ENCODE measurements at regions not wholly inside any gene's neighbourhood (a gene's known extent, or its start where the extent isn't known, plus 50 kb on each side); places are given as distances from the start of the nearest gene placed in this dataset.

DNA sequence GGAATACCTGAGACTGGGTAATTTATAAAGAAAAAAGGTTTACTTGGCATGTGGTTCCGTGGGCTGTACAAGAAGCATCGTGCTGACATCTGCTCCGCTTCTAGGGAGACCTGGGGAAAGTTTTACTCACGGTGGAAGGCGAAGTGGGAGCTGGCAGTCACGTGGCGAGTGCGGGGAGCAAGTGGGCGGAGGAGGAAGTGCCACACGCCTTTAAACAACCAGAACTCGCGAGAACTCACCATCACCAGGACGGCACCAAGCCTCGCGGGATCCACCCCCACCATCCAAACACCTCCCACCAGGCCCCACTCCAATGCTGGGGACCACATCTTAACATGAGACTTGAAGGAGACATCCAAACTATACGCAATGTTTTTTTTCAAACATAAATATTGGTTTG lies 406.2 kb upstream of the IRX4 start:
- no peak for DNase-seq (ENCODE audit: low read depth)

DNA sequence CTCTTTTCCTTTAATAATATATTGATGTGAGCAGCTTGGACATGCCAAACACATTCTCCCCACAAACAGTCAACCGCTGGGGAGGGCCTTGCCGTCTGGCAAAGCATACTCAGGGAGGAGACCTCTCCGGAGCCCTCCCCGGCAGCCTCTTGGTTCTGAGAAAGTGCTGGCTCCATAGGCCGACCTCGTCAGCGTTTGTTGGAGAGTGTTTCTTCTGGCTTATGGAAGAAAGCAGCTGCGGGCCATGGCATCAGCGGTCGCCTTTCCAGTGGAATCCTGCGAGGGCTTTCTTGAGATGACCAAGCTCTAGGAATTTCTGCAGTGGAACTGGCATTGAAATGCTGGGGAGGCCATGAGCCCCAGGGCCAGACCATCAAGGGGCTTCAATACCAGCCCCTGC lies 405.7 kb upstream of the IRX4 start:
- no peak for DNase-seq (ENCODE audit: low read depth)

DNA sequence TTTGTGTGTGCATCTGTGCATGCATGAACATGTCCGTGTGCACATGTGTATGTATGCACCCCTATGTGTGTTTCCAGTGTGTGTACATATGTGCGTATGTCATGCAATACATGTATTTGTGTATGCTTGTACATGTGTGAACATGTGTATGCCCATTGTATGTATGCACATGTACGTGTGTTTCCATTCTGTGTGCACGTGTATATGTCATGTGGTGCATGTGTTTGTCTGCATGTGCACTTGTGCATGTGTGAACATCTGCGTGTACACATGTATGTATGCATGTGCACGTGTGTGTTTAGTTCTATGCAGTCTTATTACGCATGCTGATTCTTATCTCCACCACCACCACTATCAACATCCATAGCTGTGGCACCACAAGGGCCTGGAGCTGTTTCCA lies 403.5 kb upstream of the IRX4 start:
- no peak for DNase-seq (ENCODE audit: low read depth)

DNA sequence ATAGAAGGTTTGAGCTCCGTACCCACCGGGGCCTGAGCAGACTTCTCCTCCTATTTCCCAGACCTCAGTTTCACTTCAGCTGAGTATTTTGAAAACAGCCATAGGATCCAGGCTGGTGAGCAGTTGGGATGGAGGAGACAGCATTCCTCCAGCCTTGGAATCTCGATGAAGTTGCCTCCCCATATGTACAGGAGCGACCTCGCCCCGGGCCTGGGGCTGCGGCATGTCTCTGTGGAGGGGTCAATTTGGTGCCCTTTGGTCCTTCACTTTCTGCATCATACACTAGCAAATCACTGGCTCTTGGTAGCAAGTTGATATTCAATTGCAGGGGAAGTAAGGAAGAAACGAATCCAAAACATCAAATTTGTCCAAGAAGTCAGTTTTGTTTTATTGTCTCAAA lies 402.0 kb upstream of the IRX4 start:
- DNase-seq (ENCODE audit: low read depth) = no peak

DNA sequence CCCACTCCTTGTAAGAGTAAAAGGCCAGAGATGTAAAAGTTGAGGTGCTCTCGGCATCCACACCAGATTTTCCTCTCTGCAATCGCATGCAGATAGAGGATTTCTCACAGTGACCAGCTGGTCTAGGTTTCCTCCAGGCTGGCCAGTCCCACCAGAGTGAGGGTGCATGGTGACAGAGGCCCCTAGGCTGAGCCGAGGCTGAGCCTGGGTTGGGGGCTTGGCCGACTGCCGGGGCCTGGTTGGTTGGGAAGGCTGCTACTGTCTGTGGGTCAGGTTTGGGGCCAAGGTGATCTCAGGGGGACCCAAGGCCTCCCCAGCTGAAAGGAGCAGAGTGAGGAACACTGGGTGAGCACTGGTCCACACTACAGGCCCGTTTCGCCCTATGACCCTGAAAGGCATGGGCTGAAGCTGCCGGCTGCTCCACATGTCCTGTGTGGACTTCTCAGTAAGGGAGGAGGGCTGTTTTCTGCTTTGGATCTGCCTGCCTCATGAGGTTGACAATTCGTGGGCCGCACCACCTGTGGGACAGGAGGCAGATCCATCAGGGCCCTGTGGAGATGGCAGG lies 400.8 kb upstream of the IRX4 start:
- no peak for DNase-seq (ENCODE audit: low read depth)

DNA sequence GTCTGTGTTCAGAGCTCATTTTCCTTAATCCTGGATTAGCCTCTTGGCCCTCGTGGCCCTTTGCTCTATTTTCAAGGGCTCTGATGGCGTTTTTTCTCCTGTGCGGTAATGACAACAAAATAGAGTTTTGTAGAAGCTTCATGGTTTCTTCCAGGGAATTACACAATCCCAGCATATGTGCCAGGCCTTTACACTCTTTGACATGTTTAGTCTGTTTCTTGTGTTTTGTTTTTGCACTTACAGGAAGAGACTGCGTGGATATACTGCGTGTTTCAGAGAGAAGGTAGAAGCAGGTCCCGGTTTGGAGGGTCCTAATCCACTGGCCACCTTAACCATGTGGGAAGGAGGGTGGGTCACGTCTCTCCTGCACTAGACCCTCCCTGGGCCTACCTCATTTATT lies 400.2 kb upstream of the IRX4 start:
- DNase-seq (ENCODE audit: low read depth) = no peak

DNA sequence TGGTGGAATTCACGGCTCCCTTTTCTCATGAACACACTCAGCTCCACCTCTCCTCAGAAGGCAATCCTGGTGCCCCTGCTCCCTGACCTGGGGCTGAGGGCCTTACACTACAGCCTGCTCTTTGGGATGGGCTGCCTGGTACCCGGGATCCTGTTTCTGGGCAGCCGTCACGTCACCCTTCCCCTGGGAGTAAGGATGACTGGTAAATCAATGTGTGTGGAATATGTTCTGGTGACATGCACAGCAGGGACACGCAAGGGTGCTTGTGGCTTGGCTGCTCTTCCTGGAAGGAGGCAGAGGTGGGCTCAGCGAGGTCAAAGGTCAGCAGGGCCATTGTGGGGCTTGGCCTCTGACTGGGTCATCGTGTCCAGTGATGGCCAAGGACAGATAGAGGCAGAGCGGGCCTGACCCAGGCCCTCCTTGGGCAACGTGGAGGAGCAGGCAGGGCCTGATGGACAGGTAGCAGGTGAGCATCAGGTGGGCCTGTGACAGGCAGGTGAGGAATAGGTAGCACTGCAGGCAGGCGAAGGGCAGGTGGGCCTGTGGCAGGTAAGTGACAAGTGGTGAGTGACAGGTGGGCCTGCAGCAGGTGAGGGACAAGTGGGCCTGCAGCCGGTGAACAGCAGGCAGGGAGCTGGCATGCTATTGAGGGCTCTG lies 399.4 kb upstream of the IRX4 start:
- no peak for DNase-seq (ENCODE audit: low read depth)

DNA sequence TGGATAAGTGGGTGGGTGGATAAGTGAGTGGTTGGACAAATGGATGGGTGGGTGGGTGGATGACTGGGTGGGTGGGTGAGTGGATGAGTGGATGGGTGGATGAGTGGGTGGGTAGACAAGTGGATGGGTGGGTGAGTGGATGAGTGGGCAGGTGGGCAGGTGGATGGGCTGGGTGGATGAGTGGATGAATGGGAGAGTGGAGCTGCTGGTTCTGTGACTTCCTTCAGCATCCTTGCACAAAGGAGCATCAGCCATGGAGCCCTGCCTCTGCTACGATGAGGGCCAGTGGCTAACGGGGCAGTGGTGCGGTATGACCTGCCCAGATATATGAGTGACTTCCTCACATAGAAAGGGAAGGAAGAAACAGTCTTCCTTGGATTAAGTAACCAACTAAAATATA lies 398.7 kb upstream of the IRX4 start:
- DNase-seq (ENCODE audit: low read depth) = no peak

DNA sequence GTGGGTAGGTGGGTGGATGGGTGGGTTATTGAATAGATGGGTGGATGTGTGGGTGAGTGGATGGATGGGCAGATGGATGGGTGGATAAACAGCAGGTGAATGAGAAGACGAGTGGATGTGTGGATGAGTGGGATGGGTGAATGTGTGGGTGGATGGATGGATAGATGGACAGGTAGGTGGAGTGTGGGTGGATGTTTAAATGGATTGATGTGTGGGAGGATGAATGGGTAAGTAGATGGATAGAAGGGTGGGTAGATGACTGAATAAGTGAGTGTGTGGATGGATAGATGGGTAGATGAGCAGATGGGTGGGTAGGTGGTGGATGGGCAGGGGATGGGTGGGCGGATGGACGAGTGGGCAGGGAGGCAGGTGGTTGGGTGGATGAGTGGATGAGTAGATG lies 397.6 kb upstream of the IRX4 start:
- DNase-seq (ENCODE audit: low read depth) = no peak

DNA sequence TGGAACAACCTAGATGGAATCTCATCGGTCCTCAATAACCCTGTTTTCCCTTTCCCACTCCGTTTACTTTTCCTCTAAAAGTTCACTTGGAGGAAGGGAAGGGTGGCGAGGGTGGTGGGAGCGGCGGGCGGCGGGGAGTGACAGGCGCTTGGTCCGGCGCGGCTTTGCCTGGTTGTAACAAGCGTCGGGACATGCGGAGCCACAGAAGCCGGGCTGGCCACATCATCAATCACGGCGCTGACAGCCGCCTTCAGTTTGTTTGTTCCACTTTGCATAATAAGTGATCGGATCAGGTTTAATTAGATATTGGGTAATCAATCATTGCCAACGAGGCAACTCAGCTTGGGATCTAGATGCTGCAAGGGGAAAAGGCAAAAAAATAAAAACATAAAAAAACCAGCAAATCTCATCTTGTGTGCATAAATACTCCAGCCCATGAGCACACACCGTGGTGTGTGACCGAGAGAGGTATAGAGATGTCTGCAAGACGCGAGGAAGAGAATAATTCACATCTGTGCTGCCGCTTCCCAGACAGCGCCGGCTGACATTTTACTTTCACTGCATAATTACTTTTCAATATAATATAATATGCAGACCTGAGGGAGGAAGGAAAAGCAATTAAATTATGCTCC lies 396.2 kb upstream of the IRX4 start:
- DNase-seq (ENCODE audit: low read depth) = no peak

DNA sequence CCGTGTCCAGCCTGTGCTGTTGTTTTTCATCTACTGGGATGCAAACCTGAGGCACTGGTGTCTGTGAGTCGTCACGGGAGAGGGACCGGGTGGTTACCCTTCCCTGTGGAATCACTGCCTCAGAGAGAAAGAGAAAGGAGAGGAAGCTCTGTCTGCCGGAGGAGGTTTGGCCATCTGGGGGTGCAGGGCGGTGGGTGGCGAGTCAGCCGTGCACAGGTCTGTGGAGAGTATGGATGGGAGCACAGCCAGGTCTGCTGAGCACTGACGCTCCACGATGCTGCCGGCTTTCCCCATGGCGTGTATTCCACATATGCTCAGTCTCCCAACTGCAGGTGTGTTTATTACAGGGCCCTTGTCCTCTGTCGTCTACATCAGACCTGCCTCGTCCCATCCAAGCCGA lies 395.2 kb upstream of the IRX4 start:
- no peak for DNase-seq (ENCODE audit: low read depth)

DNA sequence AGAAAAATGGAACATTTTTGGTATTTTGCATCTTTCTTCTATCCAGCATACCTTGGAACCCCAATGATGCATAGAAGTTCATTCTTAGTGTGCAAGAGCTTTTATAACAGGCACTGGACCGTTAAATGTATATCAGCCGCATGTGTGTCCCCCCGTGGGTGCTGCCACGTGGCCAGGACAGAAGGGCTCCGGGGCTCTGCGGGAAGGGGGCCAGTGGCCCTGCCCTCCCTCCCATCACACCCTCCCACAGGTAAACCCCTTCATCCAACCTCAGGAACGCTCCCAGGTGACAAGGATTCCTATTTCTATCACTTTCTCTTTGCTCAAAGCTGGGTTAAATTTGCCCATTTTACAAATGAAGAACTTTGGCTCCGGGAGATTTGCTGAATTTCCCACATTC lies 393.4 kb upstream of the IRX4 start:
- DNase-seq (ENCODE audit: low read depth) = no peak

DNA sequence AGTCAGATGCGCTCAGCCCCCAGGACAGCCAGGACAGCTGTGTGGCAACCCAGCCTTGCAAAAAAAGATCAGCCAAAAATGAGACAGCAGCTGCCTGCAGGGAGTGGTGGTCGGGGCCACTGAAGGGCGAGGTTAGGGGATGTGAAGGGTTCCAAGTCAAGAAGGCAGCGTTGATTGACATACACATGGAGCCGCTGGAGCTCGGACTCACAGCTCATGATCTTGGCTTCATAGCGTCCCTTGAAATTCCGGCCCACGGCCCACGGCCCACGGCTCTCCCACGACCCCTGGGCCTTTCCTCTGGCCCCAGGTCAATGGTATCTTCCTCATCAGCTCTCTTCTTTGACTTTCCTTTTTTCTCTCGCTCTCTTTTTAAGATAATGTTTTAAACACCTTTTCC lies 390.0 kb upstream of the IRX4 start:
- no peak for DNase-seq (ENCODE audit: low read depth)

DNA sequence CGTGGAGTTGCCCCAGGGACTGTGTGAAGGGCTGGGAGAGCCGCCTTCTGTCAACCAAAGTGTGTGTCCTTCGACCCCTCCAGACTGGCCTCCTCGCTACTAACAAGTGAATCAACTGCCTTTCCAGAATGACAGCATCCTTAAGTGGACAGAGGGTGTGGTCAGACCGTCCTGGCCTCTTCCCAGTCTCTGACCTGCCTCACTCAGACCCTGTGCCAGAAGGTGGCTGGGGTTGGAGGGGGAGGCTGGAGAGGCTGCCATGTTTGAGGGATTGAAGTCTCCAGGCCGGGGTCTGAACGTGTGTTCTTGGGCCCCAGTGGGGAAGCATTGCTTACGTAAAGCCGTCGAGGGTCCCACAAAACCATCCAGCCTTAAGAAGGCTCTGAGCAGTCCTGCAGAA lies 389.3 kb upstream of the IRX4 start:
- DNase-seq (ENCODE audit: low read depth) = no peak

DNA sequence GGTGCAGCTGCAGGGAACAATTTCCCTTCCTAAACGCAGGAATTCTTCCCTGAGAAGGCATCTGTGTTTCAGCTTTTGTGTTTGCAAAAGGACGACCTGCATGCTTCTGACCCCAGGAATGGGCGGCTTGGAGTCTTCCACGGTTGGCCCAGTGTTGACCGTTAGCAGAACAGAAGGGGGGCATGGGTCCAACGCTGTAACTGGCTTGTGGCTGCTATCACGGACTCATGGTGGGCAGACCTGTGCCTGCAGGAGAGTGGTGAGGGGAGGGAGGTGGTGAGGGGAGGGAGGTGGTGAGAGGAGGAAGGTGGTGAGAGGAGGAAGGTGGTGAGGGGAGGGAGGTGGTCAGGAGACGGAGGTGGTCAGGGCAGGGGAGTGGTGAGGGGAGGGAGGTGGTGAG lies 388.6 kb upstream of the IRX4 start:
- no peak for DNase-seq (ENCODE audit: low read depth)

DNA sequence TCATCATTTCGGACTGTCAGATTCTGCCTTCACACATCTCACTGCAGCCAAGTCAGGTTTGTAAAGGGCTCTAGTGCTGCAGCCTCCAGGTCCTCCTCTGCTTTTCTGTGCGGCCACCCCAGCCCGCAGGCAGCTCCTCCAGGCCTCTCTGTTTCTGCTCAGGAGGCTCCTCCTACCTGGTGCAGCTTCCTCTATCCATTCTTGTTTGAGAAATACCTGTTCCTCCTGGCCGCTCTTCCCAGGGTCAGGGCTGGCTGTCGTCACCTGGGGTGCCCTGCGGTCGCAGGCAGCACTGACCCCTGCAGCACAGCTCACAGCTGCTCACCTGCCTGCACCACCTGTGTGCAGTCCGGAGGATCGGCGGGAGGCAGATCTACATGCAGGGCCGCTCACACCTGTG lies 387.7 kb upstream of the IRX4 start:
- no peak for DNase-seq (ENCODE audit: low read depth)

DNA sequence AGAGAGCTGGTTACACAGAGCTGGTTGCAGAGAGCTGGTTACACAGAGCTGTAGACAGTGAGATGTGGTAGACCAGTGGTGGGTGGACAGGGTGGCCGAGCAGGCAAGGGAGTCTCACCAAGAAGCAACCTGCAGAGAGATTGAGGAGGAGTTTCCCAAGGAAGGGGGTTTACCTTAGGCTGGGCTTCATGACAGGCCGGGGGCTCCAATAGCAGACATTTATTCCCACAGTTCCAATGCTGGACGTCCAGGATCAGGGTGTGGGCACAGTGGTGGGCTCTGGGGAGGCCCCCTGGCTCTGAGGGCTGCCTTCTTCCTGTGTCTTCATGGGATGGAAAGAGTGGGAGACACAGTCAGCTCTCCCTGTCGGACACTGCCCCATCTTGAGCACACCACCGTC lies 386.9 kb upstream of the IRX4 start:
- DNase-seq (ENCODE audit: low read depth) = no peak

DNA sequence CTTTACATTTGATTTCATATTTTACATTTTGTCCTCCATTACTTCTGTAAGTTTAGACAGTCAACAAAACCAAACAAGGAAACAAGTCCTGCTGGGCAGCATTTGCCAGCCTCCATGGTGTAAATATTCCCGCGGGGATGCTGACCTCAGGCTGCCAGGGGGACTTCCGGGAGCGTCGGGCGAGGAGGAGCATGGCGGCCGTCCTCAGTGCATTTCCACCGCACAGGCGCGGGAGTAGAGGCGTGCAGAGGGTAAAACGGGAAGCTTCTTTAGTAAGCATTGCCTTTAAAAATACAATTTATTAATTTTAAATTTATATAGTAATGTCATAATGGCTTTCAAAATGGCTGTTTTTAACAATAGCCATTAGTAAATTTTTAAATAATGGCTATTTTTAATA lies 385.3 kb upstream of the IRX4 start:
- DNase-seq (ENCODE audit: low read depth) = no peak

DNA sequence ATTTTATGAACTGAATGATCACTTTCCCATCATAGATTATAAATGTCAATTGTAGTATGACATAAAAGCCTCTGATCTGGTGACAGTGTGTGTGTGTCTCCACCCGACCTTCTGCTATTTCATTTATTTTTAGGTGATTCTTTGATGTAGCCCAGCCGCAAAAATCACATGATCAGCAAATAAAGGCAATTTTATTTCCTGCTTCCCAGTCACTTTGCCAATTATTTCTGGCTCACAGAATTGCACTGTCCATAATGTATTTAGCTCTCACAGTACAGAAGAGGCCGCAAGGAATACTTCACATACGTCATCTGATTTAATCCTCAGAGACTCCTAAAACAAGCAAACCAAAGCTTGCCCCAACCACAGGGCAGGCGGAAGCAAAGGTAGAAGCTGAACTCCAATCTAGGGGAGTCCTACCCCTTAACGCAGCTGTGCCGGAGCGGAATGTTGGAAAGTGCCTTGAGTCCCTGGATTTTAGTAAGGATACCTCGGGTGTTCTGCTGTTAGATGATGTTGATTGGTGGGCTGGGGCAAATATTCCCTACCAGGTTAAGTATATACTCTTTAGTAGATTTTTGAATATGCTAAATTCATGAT lies 384.0 kb upstream of the IRX4 start:
- DNase-seq (ENCODE audit: low read depth) = no peak

DNA sequence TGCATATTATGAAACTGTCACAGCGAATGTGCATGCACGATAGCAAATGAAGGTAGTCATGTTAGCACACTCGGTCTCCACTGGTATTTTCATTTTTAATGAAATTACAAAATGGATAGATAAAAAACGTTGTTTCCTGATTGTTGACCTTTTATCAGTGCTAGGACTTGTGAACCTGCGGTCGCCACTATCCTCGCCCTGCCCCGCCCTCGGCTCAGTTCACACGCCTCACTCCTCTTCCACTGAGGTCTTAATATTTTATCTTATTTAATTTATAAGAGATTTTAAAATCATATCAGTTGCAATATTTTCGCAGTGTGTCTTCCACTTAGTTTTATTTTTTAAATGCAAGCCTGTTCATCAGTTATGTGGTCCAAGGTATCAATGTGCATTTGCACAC lies 382.6 kb upstream of the IRX4 start:
- no peak for DNase-seq (ENCODE audit: low read depth)

DNA sequence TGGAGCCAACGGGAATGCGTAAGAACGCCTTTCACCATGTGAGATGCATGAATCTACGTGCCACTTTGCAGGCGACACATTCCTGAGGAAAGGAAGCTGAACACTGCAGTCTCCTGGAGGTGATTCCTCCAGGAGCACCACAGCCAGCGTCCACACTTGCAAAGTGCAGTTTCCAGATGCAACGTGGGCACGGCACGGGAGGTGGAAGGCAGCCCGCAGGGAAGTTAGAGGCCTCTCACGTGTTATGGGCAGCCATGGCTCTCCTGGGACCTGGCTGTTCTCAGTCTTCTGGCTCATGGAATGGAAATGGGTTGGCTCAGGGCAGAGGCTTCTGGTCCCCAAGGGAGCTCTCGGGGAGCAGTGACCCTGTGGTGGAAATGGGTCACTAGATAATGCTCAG lies 381.0 kb upstream of the IRX4 start:
- no peak for DNase-seq (ENCODE audit: low read depth)

DNA sequence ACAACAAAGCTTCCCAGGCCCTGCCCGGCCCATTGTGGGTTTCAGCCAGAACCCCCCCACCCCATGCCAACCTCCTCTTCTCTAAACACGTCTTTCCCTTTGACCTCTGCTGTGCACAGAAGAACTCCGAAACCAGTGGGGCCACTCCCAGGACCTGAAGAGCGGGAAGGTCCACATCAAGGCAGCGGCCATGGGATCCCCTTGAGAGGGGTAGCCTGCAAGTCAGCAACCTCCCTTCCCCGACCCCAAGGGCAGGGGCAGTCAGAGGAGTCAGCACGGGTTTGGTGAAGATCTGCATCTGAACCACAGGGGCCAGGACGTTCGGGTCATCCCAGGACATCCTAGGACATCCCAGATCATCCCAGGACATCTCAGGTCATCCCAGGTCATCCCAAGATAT lies 379.9 kb upstream of the IRX4 start:
- no peak for DNase-seq (ENCODE audit: low read depth)

DNA sequence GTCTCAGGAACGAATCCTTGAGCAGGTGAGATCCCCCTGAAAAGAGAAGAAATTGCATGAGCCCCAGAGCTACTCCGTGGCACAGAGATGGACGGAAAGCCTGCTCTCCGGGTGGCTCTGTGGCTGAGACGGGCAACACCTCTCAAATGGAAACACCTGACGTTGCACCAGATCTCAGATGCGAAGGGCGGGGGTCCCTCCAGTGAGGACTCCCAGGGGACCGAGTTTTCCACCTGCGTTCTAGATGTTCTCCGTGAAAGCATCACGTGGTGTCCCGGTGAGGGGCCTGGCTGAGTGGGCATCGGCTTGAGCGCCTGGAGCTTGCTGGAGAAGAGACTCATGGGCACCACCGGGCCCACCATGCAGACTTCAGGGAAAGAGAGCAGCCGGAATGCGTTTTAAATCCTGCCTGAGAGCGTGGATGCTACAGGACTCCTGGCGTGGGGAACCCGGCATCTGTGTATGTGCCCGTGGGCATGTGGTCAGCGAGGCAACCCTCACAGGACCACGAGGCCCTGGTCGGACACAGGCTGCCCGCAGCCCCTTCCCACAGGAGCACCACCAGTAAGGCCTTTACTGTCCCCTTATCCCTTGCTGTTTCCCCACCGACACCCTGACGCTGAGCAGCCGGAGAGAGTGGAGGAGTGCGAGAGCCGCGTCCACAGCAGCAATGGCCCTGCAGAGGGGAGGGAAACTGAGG lies 378.4 kb upstream of the IRX4 start:
- no peak for DNase-seq (ENCODE audit: low read depth)

All from stimulated activated CD8-positive, alpha-beta memory T cell treated with anti-CD3 and anti-CD28 coated beads, Interleukin-15, amount 100 ng/mL, for 24 hours (primary cell).